AG04449 (cell line): ENCODE measurements at regions not wholly inside any gene's neighbourhood (a gene's known extent, or its start where the extent isn't known, plus 50 kb on each side); places are given as distances from the start of the nearest gene placed in this dataset.

Experiments
- CTCF ChIA-PET: fragments of 350-600 bp; formaldehyde crosslinking; extraction: SDS; loops from one replicate; lab custom pipeline; 2021; ENCODE audit warnings: antibody characterized with exemption; lab: Yijun Ruan, JAX
- POLR2A ChIA-PET: fragments of 400-600, 350-600 bp; formaldehyde crosslinking; extraction: SDS; loops from one replicate; lab custom pipeline; 2020; ENCODE audit warnings: antibody characterized with exemption, inconsistent platforms; lab: Yijun Ruan, JAX
- DNase-seq: peaks from one replicate; pipeline ENCODE4 v3.0.0-alpha.2; 2010; ENCODE audit warnings: low read depth, low spot score
- H3K4me3 ChIP-seq: 2 replicates; pipeline ENCODE4 v1.5.1; 2011; ENCODE audit warnings: low read depth, mild to moderate bottlenecking, control low read depth, low read length
- TF ChIP-seq, protein P1 (sequence below): IDR thresholded peaks from one replicate; pipeline ENCODE4 v1.5.1; 2011; ENCODE audit warnings: mild to moderate bottlenecking, moderate library complexity, low read length, control low read depth, inconsistent platforms; ENCODE audit not compliant: insufficient read depth; ENCODE audit errors: missing control alignments

DNA sequence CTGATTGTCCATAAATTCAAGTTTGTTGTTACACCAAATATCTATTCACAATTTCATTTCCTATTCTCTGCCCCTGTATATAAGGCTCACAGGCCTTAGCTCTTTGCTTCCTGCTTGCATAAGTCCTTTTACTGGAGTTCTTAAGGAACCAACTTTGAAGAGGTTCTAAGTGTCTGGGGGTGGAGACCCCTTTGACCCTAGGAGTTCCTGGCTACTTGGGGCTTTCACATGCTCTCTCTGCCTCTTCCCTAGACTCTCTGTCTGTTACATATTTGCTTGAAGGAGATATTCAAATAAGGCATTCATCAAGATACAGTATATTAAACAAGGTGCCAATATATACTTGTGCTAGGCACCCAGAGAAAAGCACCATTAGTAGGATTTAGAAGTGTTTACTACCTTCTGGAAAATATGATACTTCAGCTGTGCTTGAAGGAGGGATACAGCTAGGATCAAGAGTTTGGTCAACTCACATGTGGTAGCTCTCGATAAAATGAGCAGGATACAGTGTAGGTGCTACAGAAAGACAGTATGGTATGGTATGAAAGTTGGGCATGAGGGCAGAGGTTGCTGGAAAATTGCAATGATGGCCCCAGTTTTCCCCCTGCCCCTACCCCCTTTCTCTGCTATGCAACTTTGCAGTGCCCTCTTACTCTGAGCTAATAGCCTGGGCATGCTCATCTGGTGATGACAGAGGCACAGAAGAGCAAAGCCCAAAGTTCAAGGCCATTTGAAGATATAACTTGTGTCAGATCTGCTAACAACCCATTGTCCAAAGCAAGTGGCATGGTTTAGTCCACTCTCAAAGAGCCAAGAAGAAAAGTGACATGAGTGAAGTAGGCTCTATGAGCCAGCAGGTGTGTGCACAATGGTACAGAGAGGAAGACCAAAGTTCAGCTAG, 107.6 kb upstream of the CPEB2 start:
- no peak overlapping the region for H3K4me3 ChIP-seq
- DNase-seq: no peak
- CTCF ChIA-PET: no interaction called here
- TF ChIP-seq, protein P1, sequence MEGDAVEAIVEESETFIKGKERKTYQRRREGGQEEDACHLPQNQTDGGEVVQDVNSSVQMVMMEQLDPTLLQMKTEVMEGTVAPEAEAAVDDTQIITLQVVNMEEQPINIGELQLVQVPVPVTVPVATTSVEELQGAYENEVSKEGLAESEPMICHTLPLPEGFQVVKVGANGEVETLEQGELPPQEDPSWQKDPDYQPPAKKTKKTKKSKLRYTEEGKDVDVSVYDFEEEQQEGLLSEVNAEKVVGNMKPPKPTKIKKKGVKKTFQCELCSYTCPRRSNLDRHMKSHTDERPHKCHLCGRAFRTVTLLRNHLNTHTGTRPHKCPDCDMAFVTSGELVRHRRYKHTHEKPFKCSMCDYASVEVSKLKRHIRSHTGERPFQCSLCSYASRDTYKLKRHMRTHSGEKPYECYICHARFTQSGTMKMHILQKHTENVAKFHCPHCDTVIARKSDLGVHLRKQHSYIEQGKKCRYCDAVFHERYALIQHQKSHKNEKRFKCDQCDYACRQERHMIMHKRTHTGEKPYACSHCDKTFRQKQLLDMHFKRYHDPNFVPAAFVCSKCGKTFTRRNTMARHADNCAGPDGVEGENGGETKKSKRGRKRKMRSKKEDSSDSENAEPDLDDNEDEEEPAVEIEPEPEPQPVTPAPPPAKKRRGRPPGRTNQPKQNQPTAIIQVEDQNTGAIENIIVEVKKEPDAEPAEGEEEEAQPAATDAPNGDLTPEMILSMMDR: no peak
- POLR2A ChIA-PET: no interaction called here

DNA sequence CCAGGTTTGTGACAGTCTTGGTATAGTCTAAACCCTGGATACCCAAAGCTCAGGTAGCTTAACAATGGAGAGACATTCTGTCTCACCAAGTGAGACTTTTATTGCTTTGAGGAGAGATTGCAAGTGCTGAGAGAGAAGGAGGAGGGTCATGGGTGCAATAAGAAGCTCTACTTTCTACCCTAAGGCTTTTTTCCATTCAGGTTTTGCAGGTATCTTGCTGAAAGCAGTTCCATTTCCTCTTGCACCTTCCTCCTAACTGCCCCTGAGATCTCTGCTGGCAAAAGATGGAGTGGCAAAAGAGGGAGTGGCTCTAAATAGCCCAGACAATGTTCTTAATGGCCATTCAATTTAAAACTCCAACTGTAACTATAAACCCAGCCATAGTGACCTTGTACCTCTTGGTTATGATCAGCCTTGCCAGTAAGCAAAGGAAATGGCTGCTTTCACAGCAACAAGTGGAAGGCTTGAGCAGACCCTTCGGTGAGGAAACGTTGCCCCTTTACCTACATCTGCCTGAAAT, 105.6 kb upstream of the CPEB2 start:
- no peak for DNase-seq
- TF ChIP-seq, protein P1: no peak
- ChIA-PET POLR2A (no interaction called here), CTCF (no interaction called here)
- H3K4me3 ChIP-seq: no peak overlapping the region

DNA sequence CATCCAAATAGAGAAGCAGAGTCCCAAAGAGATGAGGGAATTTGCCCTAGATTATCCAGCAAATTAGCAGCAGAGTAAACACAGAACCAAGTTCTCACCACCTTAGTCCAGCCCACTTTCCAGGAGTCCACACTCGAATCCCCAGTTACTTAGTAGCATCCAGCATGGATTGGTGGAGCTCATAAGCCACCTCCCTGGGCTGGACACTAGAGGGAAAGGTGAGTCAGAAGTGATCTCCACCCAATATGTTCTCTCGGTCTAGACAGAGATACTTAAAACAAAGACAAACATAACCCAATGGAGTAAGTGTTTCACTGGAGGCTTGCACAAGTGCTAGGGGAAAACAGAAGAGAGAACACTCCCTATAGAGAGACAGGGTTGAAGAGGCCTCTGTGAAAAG, 105.1 kb upstream of the CPEB2 start:
- ChIA-PET CTCF (no interaction called here), POLR2A (no interaction called here)
- TF ChIP-seq, protein P1: no peak
- no peak for DNase-seq
- no peak overlapping the region for H3K4me3 ChIP-seq

DNA sequence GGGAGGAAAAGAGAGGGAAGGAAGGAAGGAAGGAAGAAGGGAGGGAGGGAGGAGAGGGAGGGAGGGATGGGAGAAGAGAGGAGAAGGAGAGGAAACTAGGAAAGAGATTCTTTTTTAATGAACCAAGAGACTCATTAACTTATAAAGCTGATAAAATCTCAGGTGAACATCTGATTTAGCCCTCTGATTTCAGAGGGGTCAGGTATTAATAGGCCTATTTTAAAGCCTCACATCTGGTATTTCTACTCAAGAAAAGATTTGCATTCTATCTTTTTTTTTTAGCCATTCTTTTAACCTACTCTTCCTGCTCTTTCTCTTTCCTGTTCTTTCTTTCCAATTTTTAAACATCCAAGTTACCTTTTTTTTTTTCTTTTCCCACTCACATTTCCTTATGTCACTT, 103.3 kb upstream of the CPEB2 start:
- TF ChIP-seq, protein P1: no peak
- CTCF ChIA-PET: no interaction called here
- H3K4me3 ChIP-seq: no peak overlapping the region
- POLR2A ChIA-PET: no interaction called here
- no peak for DNase-seq

DNA sequence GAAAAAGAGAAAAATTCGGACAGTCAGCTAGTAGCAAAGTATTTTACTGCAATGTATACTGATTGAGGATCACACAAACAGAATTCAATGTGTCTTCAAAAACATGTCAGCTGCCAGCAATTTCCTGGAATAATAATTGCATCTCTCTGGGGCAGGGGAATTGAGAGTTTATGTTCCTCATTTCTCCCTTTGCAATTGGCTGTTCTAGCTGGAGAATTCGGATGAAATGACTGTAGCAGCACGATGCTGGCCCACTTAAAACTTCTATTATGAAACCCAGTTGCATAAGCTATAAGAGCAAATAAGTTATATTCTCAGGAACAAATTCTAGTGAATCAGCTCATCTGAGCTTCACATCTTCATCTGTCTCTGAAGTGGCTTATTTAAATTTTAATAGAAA, 99.9 kb upstream of the CPEB2 start:
- TF ChIP-seq, protein P1: no peak
- DNase-seq: no peak
- H3K4me3 ChIP-seq: no peak overlapping the region
- POLR2A ChIA-PET: no interaction called here
- CTCF ChIA-PET: no interaction called here

DNA sequence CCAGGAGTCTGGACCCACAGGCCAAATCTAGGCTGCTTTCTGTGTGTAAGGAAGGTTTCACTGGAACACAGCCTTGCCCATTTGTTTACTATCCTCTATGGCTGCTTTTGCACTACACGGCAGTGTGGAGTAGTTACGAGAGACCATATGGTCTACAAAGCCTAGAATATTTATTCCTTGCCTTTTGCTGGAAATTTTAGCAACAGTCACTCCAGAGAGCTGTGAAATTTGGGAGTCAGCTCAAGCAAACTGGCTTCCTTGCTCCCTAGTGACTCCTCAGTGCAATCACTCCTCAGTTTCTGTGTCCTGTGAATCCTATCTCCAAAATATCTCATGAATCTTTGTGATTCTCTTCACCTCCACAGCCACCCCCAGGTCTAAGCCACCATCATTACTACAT, 99.0 kb upstream of the CPEB2 start:
- H3K4me3 ChIP-seq: no peak overlapping the region
- ChIA-PET POLR2A (no interaction called here), CTCF (no interaction called here)
- DNase-seq: no peak
- TF ChIP-seq, protein P1: no peak
